GM12892 (cell line): ENCODE measurements at regions not wholly inside any gene's neighbourhood (a gene's known extent, or its start where the extent isn't known, plus 50 kb on each side); places are given as distances from the start of the nearest gene placed in this dataset.

Experiments
- POLR2A ChIP-seq: IDR thresholded peaks from 2 replicates; pipeline ENCODE4 v1.6.1; 2011; ENCODE audit warnings: low read depth, low read length, control low read depth
- POLR2AphosphoS5 ChIP-seq: IDR thresholded peaks from 2 replicates; pipeline ENCODE4 v1.6.1; 2011; ENCODE audit warnings: low read depth, low read length, control low read depth
- TAF1 ChIP-seq: IDR thresholded peaks from 2 replicates; pipeline ENCODE4 v1.6.1; 2011; ENCODE audit warnings: low read depth, mild to moderate bottlenecking, control low read depth, low read length, borderline replicate concordance

GRCh38 chr5:2536632-2537377 is 214.7 kb downstream of the IRX2 start:
- TF ChIP-seq POLR2A (no peak), POLR2AphosphoS5 (no peak), TAF1 (no peak)
